Fibroblast of lung (primary cell): ENCODE measurements at regions not wholly inside any gene's neighbourhood (a gene's known extent, or its start where the extent isn't known, plus 50 kb on each side); places are given as distances from the start of the nearest gene placed in this dataset.

Experiments used
- DNase-seq, 2 donors: peaks; one replicate each; pipeline versions ENCODE4 v3.0.0 to v3.0.0-alpha.2; 2010; ENCODE audit warnings: low read depth in 2 of 2
- H2AFZ ChIP-seq: 2 replicates; pipeline ENCODE4 v1.5.1; 2012; ENCODE audit warnings: low read length, control low read depth, inconsistent platforms
- H3K27ac ChIP-seq: 2 replicates; pipeline ENCODE4 v1.5.1; 2011; ENCODE audit warnings: low read length, control low read depth; ENCODE audit not compliant: insufficient read depth
- H3K27me3 ChIP-seq: 2 replicates; pipeline ENCODE4 v1.5.1; 2011; ENCODE audit warnings: mild to moderate bottlenecking, low read length; ENCODE audit not compliant: control insufficient read depth, insufficient read depth
- H3K36me3 ChIP-seq: 2 replicates; pipeline ENCODE4 v1.5.1; 2011; ENCODE audit warnings: low read length; ENCODE audit not compliant: control insufficient read depth, insufficient read depth
- H3K4me1 ChIP-seq: 2 replicates; pipeline ENCODE4 v1.5.1; 2011; ENCODE audit warnings: low read length; ENCODE audit not compliant: control insufficient read depth, insufficient read depth; ENCODE audit errors: extremely low read depth
- H3K4me2 ChIP-seq: 2 replicates; pipeline ENCODE4 v1.5.1; 2011; ENCODE audit warnings: low read length, control low read depth; ENCODE audit not compliant: insufficient read depth; ENCODE audit errors: extremely low read depth
- H3K4me3 ChIP-seq, 4 experiments: fragments of 200-600 bp in 1 of 4; sonication (generic) in 1 of 4; replicated peaks in 1 of 4; 2 replicates each; pipeline ENCODE4 v1.5.1; 2011 to 2016; ENCODE audit warnings: low read length in 4 of 4, low read depth in 3 of 4, mild to moderate bottlenecking in 3 of 4, control low read depth in 2 of 4, inconsistent platforms in 1 of 4, mixed read lengths in 1 of 4; ENCODE audit not compliant: insufficient read depth in 1 of 4; ENCODE audit errors: control extremely low read depth in 1 of 4
- H3K79me2 ChIP-seq: 2 replicates; pipeline ENCODE4 v1.5.1; 2012; ENCODE audit warnings: mild to moderate bottlenecking, low read length, inconsistent platforms; ENCODE audit not compliant: control insufficient read depth, insufficient read depth
- H3K9ac ChIP-seq: 2 replicates; pipeline ENCODE4 v1.5.1; 2011; ENCODE audit warnings: mild to moderate bottlenecking, low read length, control low read depth; ENCODE audit not compliant: insufficient read depth
- H3K9me3 ChIP-seq: 2 replicates; pipeline ENCODE4 v1.5.1; 2012; ENCODE audit warnings: low read depth, low read length; ENCODE audit not compliant: control insufficient read depth, insufficient read depth
- H4K20me1 ChIP-seq: 2 replicates; pipeline ENCODE4 v1.5.1; 2011; ENCODE audit warnings: low read length; ENCODE audit not compliant: control insufficient read depth, insufficient read depth; ENCODE audit errors: extremely low read depth
- EZH2 ChIP-seq: IDR thresholded peaks from 2 replicates; pipeline ENCODE4 v1.5.1; 2012; ENCODE audit warnings: low read length, control low read depth, mild to moderate bottlenecking; ENCODE audit errors: missing control alignments
- TF ChIP-seq, protein P1 (sequence below), 2 donors: IDR thresholded peaks in 1 of 2; conservative IDR thresholded peaks in 1 of 2; 1 replicate in 1 of 2; 2 replicates in 1 of 2; pipeline ENCODE4 v1.5.1; 2011 to 2012; ENCODE audit warnings: low read length in 2 of 2, control low read depth in 1 of 2, inconsistent platforms in 1 of 2, low read depth in 1 of 2, mild to moderate bottlenecking in 1 of 2

- Histone ChIP-seq H4K20me1 (no peaks in the 10 kb centered on the region), H3K4me3 (no peak overlapping the region), H3K36me3 (no peaks in the 10 kb centered on the region), H3K4me1 (no peaks in the 10 kb centered on the region), H3K9me3 (no peaks in the 10 kb centered on the region), H3K4me2 (no peak overlapping the region), H3K79me2 (no peaks in the 10 kb centered on the region), H3K27me3 (no peaks in the 10 kb centered on the region), H3K9ac (no peak overlapping the region), H3K27ac (no peak overlapping the region), H2AFZ (no peak overlapping the region)
- DNase-seq: no peak
- no peak for TF ChIP-seq EZH2
- TF ChIP-seq, protein P1, sequence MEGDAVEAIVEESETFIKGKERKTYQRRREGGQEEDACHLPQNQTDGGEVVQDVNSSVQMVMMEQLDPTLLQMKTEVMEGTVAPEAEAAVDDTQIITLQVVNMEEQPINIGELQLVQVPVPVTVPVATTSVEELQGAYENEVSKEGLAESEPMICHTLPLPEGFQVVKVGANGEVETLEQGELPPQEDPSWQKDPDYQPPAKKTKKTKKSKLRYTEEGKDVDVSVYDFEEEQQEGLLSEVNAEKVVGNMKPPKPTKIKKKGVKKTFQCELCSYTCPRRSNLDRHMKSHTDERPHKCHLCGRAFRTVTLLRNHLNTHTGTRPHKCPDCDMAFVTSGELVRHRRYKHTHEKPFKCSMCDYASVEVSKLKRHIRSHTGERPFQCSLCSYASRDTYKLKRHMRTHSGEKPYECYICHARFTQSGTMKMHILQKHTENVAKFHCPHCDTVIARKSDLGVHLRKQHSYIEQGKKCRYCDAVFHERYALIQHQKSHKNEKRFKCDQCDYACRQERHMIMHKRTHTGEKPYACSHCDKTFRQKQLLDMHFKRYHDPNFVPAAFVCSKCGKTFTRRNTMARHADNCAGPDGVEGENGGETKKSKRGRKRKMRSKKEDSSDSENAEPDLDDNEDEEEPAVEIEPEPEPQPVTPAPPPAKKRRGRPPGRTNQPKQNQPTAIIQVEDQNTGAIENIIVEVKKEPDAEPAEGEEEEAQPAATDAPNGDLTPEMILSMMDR (conservative IDR thresholded peaks at IDR 0.05 in 1 of 2, IDR thresholded peaks at IDR 0.05 in 1 of 2; ENCODE audit: low read depth in 1 of 2, low read length in 2 of 2): no peak
These were observed 53.3 kb upstream of the NUDT7 start for GRCh38 chr16:77669057-77669456.
